ENCODE measurements at regions not wholly inside any gene's neighbourhood (a gene's known extent, or its start where the extent isn't known, plus 50 kb on each side); places are given as distances from the start of the nearest gene placed in this dataset.

GRCh38 chr1:174090471-174090870 is 68.3 kb upstream of the RC3H1 start:
- Histone ChIP-seq H3K79me2 (ENCODE audit: control insufficient read depth, insufficient read depth, low read length) (no peaks in the 10 kb centered on the region), H3K27me3 (replicated peaks in 1 of 4; ENCODE audit: control extremely low read depth in 1 of 4, control insufficient read depth in 3 of 4, insufficient read depth in 4 of 4, low read length in 3 of 4) (no peaks in the 10 kb centered on the region), H3K4me1 (ENCODE audit: control insufficient read depth in 2 of 2, insufficient read depth in 2 of 2, low read length in 2 of 2) (no peaks in the 10 kb centered on the region), H3K9ac (ENCODE audit: low read length) (no peak overlapping the region), H2AFZ (ENCODE audit: insufficient read depth, low read depth, low read length, poor library complexity, severe bottlenecking) (no peak overlapping the region), H3K4me2 (replicated peaks; ENCODE audit: low read depth, low read length, poor library complexity, severe bottlenecking) (no peak overlapping the region), H3K36me3 (replicated peaks in 1 of 2; ENCODE audit: control extremely low read depth in 1 of 2, control insufficient read depth in 1 of 2, extremely low read depth in 1 of 2, insufficient read depth in 2 of 2, low read length in 1 of 2) (no peaks in the 10 kb centered on the region), H3K9me3 (ENCODE audit: control extremely low read depth in 1 of 3, control insufficient read depth in 2 of 3, insufficient read depth in 1 of 3, low read length in 2 of 3) (peaks cover 0 to 6% (median 1%) of the 10 kb centered on the region in 3 donors), H3K27ac (ENCODE audit: low read length in 2 of 2) (no peak overlapping the region), H3K4me3 (ENCODE audit: control extremely low read depth in 1 of 5, extremely low read depth in 1 of 5, insufficient read depth in 1 of 5, low read depth in 2 of 5, low read length in 4 of 5) (no peak overlapping the region), H4K20me1 (ENCODE audit: control insufficient read depth, insufficient read depth, low read length, poor library complexity, severe bottlenecking) (no peaks in the 10 kb centered on the region)
- ChIA-PET CTCF (interaction anchor here (0.6 to 1.4 kb wide), 2 partner anchors 12 to 127 kb away, joined by 3 to 6 read pairs; no protein-coding TSS in a partner anchor), POLR2A (no interaction called here)
- Mint-ChIP-seq H3K9me3 (ENCODE audit: insufficient read depth) (no peaks in the 10 kb centered on the region), H3K27me3 (no peaks in the 10 kb centered on the region), H3K4me3 (no peak overlapping the region), H3K4me1 (no peaks in the 10 kb centered on the region), H3K27ac (no peak overlapping the region)
- no peak for DNase-seq
- TF ChIP-seq EZH2 (IDR thresholded peaks at IDR 0.05; ENCODE audit: borderline replicate concordance, insufficient read depth, low read depth, low read length, poor library complexity, severe bottlenecking) (no peak), CTCF (IDR thresholded peaks at IDR 0.05) (no peak)
- no peak for ATAC-seq (ENCODE audit: low read depth)
- intact Hi-C loops (cut with micrococcal nuclease) = loop anchor here (10.0 kb wide), 1 partner anchor 654 kb away; no protein-coding TSS in a partner anchor
- no CpG with 5 or more reads among the region's 3 CpGs for WGBS (ENCODE audit: insufficient coverage)

GRCh38 chr1:174080819-174081218 is 58.7 kb upstream of the RC3H1 start:
- Histone ChIP-seq H4K20me1 (ENCODE audit: control insufficient read depth, insufficient read depth, low read length, poor library complexity, severe bottlenecking) (no peaks in the 10 kb centered on the region), H3K27ac (ENCODE audit: low read length in 2 of 2) (no peak overlapping the region), H3K27me3 (replicated peaks in 1 of 4; ENCODE audit: control extremely low read depth in 1 of 4, control insufficient read depth in 3 of 4, insufficient read depth in 4 of 4, low read length in 3 of 4) (no peaks in the 10 kb centered on the region), H3K4me3 (ENCODE audit: control extremely low read depth in 1 of 5, extremely low read depth in 1 of 5, insufficient read depth in 1 of 5, low read depth in 2 of 5, low read length in 4 of 5) (no peak overlapping the region), H2AFZ (ENCODE audit: insufficient read depth, low read depth, low read length, poor library complexity, severe bottlenecking) (no peak overlapping the region), H3K9me3 (ENCODE audit: control extremely low read depth in 1 of 3, control insufficient read depth in 2 of 3, insufficient read depth in 1 of 3, low read length in 2 of 3) (peaks cover 0 to 6% (median 0%) of the 10 kb centered on the region in 3 donors), H3K9ac (ENCODE audit: low read length) (no peak overlapping the region), H3K36me3 (replicated peaks in 1 of 2; ENCODE audit: control extremely low read depth in 1 of 2, control insufficient read depth in 1 of 2, extremely low read depth in 1 of 2, insufficient read depth in 2 of 2, low read length in 1 of 2) (no peaks in the 10 kb centered on the region), H3K4me2 (replicated peaks; ENCODE audit: low read depth, low read length, poor library complexity, severe bottlenecking) (no peak overlapping the region), H3K4me1 (ENCODE audit: control insufficient read depth in 2 of 2, insufficient read depth in 2 of 2, low read length in 2 of 2) (no peaks in the 10 kb centered on the region), H3K79me2 (ENCODE audit: control insufficient read depth, insufficient read depth, low read length) (no peaks in the 10 kb centered on the region)
- DNase-seq (no peak), ATAC-seq (ENCODE audit: low read depth) (no peak)
- intact Hi-C loops (cut with micrococcal nuclease) = no loop called here
- H3K4me3 Mint-ChIP-seq = no peak overlapping the region
- H3K4me1 Mint-ChIP-seq = no peaks in the 10 kb centered on the region
- POLR2A ChIA-PET = no interaction called here
- no peaks in the 10 kb centered on the region for H3K27me3 Mint-ChIP-seq
- CTCF ChIA-PET = interaction anchor here (1.1 kb wide), 1 partner anchor 18 kb away, joined by 4 read pairs; no protein-coding TSS in a partner anchor
- no CpG with 5 or more reads among the region's 1 CpG for WGBS (ENCODE audit: insufficient coverage)
- no peak overlapping the region for H3K27ac Mint-ChIP-seq
- TF ChIP-seq EZH2 (IDR thresholded peaks at IDR 0.05; ENCODE audit: borderline replicate concordance, insufficient read depth, low read depth, low read length, poor library complexity, severe bottlenecking) = no peak
- TF ChIP-seq CTCF (IDR thresholded peaks at IDR 0.05) = no peak
- H3K9me3 Mint-ChIP-seq (ENCODE audit: insufficient read depth) = peaks cover 3% of the 10 kb centered on the region

Measured in B cell (primary cell).